NCI-H187 (cell line): ENCODE measurements at regions not wholly inside any gene's neighbourhood (a gene's known extent, or its start where the extent isn't known, plus 50 kb on each side); places are given as distances from the start of the nearest gene placed in this dataset.
"Not testable (repeated sequence)": the region's sequence is repeated elsewhere in the genome, so short reads cannot be mapped to it uniquely, and the experiment has no call there.

Experiments
- DNase-seq, 2 experiments: peaks; one replicate each; lab custom pipeline; 2025; lab: John Stamatoyannopoulos, UW

- DNase-seq: no peak
Observed at GRCh38 chr22:26806445-26807175, 149.2 kb downstream of the MIAT start.

GRCh38 chr22:26811647-26811992 is 154.2 kb downstream of the MIAT start:
- DNase-seq: no peak

- DNase-seq: no peak
Observed at GRCh38 chr22:26812731-26813130, 155.3 kb downstream of the MIAT start.

GRCh38 chr22:26816726-26817125 is 159.3 kb downstream of the MIAT start:
- DNase-seq: no peak

GRCh38 chr22:26817926-26818325 is 160.5 kb downstream of the MIAT start:
- DNase-seq: no peak

- DNase-seq: no peak
Observed at GRCh38 chr22:26821854-26822253, 164.5 kb downstream of the MIAT start.

- DNase-seq: no peak
Observed at GRCh38 chr22:26822313-26822712, 164.9 kb downstream of the MIAT start.

- DNase-seq: no peak
Observed at GRCh38 chr22:26823966-26824365, 166.6 kb downstream of the MIAT start.

- no peak for DNase-seq
Observed at GRCh38 chr22:26825960-26826935, 168.9 kb downstream of the MIAT start.

- no peak for DNase-seq
Observed at GRCh38 chr22:26827611-26828010, 170.2 kb downstream of the MIAT start.

- DNase-seq: no peak
Observed at GRCh38 chr22:26828311-26828710, 170.9 kb downstream of the MIAT start.

- DNase-seq: no peak
Observed at GRCh38 chr22:26830837-26831236, 173.4 kb downstream of the MIAT start.

- DNase-seq: no peak
Observed at GRCh38 chr22:26835023-26835422, 177.6 kb downstream of the MIAT start.

- peak; percentile 3 to 19 for DNase-seq
Observed at GRCh38 chr22:26835929-26836528, 178.6 kb downstream of the MIAT start.

GRCh38 chr22:26837784-26838470 is 180.5 kb downstream of the MIAT start:
- DNase-seq: no peak

GRCh38 chr22:26838471-26838825 is 181.1 kb downstream of the MIAT start:
- no peak for DNase-seq

- DNase-seq: no peak
Observed at GRCh38 chr22:26839216-26839615, 181.8 kb downstream of the MIAT start.

- DNase-seq: not testable (repeated sequence)
Observed at GRCh38 chr22:26840770-26841169, 183.4 kb downstream of the MIAT start.

GRCh38 chr22:26842103-26842502 is 184.7 kb downstream of the MIAT start:
- DNase-seq: no peak

GRCh38 chr22:26845021-26845743 is 187.8 kb downstream of the MIAT start:
- no peak for DNase-seq

- DNase-seq: no peak
Observed at GRCh38 chr22:26846076-26846475, 188.7 kb downstream of the MIAT start.

- no peak for DNase-seq
Observed at GRCh38 chr22:26846645-26847044, 189.3 kb downstream of the MIAT start.
